Iris pigment epithelial cell (primary cell): ENCODE measurements at regions not wholly inside any gene's neighbourhood (a gene's known extent, or its start where the extent isn't known, plus 50 kb on each side); places are given as distances from the start of the nearest gene placed in this dataset.

ENCODE experiments used
- DNase-seq: peaks from one replicate; pipeline ENCODE4 v3.0.0-alpha.2; 2011; ENCODE audit warnings: low read depth

DNA sequence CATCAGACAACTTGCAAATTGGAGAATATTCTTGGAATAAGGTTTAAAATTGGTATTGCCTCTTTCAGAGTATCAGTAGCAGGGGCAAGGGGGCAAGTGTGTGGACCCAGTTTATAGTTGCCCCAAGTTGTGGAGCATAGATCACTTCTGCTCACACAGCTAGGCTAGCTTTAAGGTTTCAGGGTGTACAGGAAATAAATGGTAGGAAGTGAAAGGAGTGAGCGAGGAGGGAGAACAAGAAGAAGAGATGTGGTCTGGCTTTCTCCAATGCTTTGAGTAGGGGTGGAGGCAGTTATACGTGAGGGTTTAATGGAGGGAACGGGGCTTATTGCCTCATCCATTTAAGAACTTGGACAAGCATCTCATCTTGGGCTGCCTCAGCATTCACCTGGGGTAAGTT lies 290.0 kb upstream of the CFAP20DC start:
- DNase-seq, result no peak

DNA sequence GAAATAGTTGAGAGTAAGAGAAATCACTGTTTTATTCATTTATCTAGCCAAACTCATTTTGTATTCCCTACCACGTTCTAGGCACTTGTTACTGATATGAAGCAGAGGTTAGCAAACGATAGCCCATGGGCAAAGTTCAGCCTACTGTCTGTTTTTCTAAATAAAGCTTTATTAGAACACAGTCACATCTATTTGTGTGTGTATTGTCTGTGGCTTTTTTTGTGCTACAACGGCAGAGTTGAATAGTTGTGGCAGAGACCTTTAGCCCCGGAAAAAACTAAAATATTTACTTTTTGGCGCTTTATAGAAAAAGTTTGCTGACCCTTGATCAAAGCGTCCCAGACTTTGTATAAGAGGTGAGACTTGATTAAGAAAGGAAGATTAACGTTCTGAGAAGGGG lies 289.1 kb upstream of the CFAP20DC start:
- no peak for DNase-seq

DNA sequence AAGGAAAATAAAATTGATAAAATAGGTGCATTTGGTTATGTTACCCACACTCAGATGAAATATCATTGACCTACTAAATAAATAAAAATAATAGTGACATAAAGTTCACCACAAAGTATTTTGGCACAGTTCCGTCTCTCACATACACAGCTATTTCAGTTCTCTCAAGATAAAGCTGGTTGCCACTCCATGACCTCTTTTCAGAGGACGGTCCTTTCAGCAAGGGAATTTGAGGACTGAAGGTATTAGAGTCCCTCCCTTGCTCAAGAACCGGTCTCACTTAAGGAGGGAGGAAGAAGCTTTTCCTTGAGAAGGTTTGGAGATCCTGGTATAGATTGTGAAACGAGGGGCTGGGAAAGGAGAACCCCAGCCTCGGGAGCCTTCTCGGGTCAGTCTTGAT lies 285.5 kb upstream of the CFAP20DC start:
- no peak for DNase-seq

DNA sequence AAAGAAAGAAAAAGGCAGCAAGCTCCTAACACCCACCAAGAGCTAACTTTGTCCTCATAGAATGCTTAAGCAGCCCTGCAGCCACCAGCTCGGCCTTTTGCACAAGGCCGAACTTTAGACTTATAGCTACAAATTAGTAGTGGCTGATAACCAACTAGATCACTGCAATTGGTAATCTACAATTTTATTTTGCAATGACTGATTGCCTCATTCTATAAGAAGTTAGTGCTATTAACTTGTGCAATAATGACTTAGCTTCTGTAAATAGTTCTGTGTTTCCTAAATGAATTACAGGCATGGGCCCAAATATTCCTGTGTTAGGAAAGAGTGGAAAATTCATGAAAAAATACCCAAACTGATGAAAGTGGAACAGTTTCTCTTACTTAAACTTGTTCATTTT lies 284.8 kb upstream of the CFAP20DC start:
- peak; percentile 44 for DNase-seq

DNA sequence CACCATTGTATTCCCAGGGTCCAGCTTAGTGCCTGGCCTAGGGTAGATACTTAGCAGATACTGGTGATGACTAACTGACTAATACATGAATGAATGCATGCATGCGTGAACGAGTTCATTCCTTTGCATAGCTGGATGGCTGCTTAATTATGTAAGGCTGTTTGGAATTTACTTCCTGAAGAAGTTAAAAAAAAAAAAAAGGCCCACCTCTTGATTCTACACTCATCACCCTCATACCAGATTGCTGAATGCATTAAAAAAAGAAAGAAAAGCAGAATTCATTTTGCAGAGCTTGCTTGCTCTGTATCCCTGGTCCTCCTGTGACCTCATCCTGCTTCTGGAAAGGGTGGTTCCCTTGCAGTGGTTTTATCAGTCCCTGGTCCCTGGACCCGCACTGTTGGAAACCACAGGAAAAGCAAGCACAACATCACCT lies 277.6 kb upstream of the CFAP20DC start:
- peak; percentile 88 for DNase-seq

DNA sequence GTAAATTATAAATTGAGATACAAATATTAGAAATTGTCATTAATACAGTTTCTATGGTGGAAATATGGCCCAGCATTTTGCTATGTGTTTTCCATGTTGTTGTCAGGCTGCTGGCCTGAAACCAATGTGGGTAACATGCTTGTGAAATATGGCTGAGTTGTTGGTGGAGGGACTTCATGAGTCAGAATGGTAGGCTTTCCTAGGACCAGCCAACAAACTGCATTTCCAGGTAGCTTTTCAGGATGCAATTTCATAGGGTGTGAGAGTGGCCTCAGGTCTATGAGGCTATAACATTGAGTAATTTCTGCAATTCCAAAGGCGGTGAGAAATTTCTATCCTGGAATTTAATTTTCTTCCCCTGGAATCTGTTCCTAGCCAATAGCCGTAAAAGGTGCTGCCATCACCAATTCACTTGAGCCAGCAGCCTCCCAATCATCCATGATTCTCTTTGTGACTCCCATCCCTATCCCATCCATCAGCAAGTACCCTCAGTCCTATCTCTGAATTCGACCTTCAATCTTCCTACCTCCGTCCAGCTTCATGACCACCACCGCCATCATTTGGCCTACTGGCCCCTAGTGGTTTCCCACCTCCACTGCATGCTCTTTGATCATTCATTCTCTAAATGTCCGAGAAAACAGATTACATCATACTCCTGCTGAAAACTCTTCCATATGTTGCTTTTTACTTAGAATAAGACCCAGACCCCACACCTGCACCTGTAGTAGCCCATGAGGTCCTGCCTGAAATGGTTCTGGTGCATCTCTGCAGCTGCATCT lies 276.6 kb upstream of the CFAP20DC start:
- DNase-seq, result no peak

DNA sequence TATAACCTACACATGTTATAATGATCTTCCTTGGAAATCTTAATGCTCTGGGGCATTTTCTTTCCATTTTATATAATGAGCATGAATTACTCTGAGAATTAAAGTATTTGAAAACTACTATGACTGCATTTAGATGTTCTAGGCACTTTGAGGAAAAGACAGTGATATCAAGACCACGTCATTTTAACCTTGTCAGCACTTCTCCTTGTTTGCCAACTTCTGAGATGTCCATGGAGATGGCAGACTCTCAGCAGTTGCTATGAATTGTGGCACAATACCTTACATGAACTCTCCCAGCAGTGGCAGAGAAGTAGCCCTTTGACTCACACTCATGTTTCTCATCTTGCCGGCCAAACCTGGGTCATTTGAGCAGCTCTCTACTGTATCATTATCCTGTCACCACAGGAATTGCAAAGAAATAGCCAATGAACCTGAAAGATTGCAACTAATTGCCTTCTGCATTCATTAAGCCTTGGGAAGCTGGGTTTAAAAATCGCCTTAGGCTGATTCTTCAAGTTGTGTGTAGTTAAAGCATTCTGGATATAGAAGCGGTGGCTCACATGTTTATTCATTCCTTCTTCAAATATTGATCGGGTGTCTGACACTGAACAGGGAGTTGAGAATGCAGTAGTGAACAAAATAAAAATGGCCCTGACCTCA lies 272.2 kb upstream of the CFAP20DC start:
- DNase-seq, result no peak

DNA sequence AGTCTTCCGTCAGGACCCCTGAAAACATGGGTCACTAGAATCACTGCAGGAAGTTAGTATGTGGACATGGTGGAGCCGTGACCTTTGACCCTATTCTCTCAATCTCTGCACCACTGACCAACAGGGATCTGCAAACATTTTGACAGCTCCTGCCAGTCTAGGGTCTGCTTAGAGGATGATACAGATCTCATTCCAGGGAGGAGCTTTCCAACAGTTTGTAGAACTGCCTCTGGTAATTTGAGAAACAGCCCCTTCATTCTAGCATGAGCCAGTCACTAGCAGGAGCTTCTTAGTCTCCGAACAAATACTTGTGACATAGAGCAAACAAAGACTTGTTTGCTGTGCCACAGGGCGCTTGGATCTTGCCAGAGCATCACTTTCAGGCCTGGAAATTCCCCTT lies 270.3 kb upstream of the CFAP20DC start:
- no peak for DNase-seq

DNA sequence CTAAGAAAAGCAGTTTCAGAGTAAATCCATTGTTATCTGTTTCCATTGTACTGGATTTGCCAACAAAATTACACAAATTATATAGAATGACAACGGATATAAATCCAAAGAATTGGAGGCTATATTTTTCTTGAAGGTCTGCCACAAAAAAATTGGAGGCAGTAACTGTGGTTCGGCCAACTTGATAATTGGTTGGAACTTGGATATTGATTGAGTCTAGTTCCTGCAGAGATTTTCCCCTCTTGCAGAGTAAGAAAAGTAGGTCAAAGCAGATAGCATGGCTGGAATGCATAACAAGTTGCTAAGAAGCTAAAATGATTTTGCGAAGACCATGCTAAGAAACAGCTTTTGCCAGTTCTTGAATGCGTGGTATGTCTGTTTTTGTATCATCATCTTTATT lies 269.6 kb upstream of the CFAP20DC start:
- peak; percentile 27 for DNase-seq

DNA sequence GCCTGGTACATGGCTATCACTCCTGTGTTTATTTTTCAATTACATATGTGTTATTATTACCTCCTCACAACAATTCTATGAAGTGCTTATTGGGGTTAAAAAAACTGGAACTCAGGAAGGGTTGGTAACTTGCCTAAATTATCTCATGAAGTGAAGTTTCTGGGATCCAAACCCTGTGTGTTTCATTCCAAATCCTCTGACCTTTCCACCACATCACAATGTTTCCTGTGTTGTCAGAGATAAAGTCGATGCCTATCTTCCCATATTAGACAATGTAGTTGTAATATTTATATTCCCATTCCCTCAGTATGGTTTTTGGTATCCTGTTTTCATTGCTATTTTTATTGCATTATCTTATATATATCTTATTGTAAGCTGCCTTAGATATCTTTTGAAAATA lies 269.1 kb upstream of the CFAP20DC start:
- no peak for DNase-seq

DNA sequence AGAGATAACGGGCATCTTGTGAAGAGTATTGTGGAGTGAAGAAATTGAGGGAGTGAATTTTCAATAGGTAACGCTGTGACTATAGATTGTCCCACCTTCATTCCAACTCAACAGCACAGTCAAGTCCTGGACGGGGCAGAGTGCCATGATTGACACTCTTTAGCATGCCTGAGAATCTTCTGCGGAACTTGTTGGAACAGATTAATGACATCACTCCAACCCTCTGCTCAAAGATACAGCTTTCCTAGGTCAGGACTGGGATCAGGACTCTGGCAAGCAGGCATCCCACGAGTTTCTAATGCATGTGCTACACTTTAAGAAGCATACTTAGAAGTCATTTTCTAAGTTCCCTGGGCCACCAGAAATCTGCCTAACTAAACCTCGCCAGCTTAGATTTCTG lies 267.6 kb upstream of the CFAP20DC start:
- DNase-seq, result no peak

DNA sequence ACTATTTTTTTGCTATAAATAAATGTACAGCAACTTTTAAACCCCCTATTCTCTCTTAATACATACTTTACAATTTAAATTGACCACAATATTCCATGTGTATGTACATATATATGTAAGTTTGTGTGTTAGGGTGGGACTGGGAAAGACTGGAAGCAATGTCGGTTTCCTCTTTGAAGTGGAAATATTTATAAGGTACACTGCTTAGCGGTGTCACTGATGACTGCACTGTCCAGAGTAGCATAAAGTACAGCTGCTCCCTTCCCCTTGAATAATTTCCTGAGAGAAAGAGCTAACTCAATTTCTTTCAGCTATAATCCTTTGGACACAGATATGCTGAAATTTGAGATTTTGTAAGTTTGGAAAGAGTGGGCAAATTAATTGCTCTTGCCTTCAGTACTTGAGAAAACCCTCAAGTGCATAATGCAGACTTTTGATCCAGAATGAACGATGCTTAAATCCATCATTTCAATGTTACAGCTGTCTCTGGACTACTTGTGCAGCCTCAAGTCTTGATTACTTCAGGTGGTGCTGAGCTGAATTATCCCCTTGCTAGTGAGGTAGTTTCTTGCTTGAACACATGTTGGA lies 267.0 kb upstream of the CFAP20DC start:
- DNase-seq, result no peak

DNA sequence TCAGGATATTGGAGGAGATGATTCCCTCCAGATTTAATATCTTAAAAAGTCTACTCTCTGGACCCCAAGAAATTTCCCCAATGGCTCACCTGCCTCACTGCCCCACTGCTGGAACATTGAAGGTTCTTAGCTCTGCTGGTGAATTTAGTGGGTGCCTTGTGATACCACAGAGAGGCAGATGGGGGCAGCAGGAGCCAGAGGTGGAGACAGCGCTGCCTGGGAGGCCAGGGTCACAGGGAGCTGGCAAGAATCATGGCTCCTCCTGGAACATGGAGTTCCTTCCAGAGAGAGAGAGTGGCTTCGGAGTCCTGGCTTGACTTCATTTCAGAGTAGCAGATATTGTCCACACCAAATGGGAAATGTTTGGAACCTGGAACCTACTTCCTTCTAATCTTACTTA lies 263.5 kb upstream of the CFAP20DC start:
- peak; percentile 69 for DNase-seq

DNA sequence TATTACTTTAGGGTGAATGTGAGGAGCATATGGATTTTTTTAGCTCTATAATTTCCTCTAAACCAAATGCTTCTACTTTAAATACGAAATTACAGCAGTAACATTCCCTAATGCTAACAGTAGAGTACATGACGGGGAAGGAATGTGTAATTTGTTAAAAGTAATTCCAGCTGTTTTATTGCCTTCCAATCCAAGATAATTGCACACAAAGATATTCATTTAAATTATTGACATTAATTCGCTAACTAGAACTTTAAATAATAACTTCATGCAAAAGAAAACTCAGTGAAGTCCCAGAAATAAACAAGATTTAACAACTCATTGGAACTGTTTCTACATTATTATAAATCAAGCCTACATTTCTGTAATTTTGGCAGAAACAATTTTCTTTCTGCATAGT lies 261.4 kb upstream of the CFAP20DC start:
- DNase-seq, result no peak

DNA sequence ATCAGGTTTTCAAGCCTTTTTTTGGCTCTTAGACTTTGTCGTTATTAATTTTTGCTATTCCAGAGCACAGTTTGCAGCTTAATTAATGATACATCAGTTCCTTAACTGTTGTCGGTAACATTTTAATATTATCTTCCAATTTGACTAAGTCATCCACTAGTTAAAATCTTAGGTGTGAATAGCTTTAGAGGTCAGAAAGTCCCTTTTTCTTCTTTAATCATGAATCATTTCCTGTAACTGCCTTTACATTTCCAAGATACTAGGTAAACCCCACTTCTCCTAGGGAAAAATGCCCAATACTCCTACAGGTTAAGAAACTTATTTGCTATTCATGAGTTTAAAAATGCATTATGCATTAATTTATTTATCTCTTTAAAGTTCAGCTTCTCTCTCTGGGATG lies 260.9 kb upstream of the CFAP20DC start:
- no peak for DNase-seq

DNA sequence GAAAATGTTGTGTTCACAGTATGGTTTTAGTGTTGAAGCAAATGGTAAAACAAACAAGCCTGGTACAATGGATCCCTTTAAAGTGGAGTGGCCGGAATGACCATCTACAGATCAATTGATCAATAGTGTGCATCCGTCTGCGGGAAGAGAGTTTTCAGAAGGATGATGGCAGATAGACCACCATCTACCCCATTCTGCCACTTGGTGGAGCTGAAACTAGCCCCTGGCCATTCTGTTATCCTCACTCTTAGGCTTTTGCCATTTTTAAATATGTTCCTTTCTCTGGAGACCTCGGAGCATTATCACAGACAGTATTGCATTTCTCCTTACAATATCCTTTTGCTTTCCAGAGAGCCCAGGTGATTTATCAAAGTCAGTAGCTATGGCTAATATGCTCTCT lies 258.9 kb upstream of the CFAP20DC start:
- DNase-seq, result no peak

DNA sequence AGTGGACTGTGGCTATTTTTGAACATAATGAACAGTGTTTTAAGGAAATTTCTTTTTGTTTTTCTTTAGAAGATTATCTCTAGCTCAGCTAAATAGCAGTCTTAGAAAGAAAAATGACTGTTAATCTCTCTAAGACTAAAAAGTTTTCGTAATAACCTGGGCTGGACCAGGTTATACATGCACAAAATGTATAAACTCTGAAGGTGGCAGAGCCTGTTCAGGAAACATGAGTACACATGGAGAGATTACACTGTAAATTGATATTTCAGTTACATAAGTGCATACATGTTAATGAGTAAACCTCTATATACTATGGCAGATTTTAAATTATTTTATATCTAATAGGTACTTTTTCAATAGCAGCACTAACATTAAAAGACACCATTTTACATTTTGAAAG lies 258.2 kb upstream of the CFAP20DC start:
- DNase-seq, result no peak

DNA sequence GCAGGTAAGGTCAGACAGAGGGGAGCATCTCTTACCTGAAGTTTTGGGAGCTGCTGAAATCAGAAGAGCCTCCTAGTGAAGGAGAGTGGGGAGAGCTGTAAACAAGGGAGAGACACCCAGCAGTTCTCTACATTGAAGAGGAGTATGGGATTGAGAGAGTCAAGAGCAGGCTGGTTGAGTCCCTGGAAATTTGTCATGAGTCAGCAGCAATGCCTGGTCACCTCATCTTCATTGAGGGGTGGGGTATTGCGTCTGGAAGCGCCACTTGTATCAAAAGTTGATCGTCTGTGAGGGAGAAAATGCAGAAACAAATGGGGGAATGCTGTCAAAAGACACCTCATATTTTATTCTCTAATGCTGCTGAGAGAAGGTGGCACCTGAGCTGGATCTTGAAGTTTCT lies 256.6 kb upstream of the CFAP20DC start:
- no peak for DNase-seq

DNA sequence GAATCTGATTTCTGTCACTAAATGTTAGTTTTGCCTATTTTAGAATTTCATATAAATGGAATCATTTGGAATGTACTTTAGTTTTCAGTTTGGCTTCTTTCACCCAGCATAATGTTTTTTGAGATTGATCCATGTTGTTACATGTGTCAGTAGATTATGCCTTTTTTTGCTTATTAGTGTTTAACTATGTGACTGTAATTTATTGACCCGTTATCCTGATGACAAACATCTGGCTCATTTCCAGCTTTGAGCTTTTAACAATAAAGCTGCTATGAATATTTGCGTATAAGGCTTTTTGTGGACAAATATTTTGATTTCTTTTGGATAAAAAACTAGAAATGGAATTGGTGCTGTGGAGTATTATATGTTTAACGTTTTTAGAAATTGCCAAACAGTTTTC lies 254.5 kb upstream of the CFAP20DC start:
- no peak for DNase-seq

DNA sequence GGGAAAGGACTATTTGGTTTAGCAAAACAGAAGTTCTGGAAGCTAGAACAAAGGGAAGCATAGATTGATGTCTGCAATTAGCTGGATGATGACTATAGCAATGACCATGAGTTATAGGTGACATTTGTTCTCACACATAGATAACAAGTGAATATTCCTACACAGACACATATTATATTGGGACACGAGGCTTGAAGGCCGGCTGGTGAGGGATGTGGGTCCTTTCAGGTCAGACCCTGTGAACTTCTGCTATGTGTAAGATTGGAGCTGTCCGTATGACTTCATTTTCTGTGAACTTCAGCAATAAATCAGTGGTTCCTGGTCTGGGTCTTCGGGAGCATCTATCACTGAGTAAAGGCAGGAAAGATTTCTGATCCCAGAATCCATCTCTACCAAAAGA lies 253.6 kb upstream of the CFAP20DC start:
- no peak for DNase-seq

DNA sequence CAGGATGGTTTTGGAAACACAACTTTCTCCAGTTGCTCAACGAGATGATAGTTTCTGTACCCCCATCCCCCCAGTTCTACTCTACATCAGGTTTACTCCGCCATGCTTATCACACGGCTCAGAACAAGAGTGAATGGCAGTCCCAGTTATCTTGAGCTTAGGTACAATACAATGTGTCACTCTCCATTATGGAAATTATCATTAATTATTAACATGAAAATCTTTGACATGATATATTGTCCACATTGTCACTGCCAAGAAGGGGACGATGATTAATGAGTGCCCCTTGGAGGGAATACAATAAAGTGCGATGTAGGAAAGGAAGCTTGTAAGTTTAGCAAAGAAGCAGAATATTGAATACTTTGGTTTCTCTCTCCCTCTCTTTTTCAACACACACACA lies 252.6 kb upstream of the CFAP20DC start:
- DNase-seq, result no peak

DNA sequence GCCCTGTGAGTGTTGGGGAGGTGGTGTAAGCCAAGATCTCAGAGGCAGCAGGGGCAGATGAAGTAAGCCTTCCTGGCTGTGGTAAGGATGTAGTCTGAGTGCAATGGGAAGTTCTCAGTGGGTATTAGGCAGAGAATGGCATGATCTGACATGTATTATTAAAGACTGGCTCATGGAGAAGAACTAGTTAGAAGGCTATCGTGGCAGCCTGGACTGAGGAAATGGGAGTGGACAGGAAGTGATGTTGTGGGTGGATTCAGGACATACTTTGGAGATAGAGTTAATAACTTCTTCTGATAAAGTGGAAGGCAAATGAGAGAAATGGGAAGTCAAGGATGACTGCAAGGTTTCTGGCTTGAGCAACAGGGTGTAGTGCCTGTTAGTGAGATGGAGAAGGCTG lies 250.9 kb upstream of the CFAP20DC start:
- peak; percentile 34 for DNase-seq

DNA sequence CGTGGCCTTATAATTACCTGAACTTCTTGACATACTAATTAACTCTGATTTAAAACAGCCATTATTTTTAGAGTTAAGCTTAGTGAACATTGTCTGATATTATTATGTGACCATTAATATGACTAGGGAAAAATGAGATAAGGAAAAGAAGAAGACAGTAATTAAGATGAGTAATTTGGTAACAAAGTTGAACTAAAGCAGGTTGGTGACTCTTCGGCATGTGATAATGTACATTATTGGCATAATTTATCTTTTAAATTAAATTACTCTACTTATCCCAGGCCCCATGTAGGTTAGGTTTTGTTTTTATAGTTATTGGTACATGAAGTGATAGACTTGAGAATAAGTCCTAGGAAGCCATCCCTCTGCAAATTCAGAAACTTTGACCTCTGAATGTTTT lies 249.7 kb upstream of the CFAP20DC start:
- DNase-seq, result no peak

DNA sequence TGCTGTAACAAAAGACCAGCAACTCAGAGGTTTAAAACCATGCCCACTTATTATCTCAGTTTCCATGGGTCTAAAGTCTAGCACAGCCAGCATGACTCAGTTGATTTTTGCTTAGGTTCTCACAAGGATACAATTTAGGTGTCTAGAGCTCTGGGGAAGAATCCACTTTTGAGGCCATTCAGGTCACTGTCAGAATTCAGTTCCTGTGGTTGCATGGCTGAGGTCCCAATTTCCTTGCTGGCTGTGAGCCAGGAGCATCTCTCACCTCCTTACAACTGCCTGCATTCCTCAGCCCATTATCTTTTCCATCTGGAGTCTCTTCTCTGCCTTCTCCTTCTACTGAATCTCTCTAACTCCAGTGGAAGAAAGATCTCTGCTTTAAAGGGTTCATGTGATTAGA lies 240.5 kb upstream of the CFAP20DC start:
- DNase-seq, result no peak
